ENCODE measurements at regions not wholly inside any gene's neighbourhood (a gene's known extent, or its start where the extent isn't known, plus 50 kb on each side); places are given as distances from the start of the nearest gene placed in this dataset.

GRCh38 chr2:191501561-191502168 is 176.3 kb upstream of the NABP1 start:
- TF ChIP-seq CTCF (conservative IDR thresholded peaks at IDR 0.05 in 1 of 2, IDR thresholded peaks at IDR 0.05 in 1 of 2; ENCODE audit: low read depth in 1 of 2, low read length in 2 of 2): peak; percentile 49 to 62
- TF ChIP-seq EZH2 (IDR thresholded peaks at IDR 0.05; ENCODE audit: low read length, missing control alignments): no peak
